ENCODE measurements at regions not wholly inside any gene's neighbourhood (a gene's known extent, or its start where the extent isn't known, plus 50 kb on each side); places are given as distances from the start of the nearest gene placed in this dataset.
"Not testable (repeated sequence)": the region's sequence is repeated elsewhere in the genome, so short reads cannot be mapped to it uniquely, and the experiment has no call there.

- DNase-seq, result no peak
- CTCF ChIA-PET, result no interaction called here
- intact Hi-C loops (cut with micrococcal nuclease), result no loop called here
- Mint-ChIP-seq H3K4me1 (no peaks in the 10 kb centered on the region), H3K27ac (no peak overlapping the region), H3K4me3 (no peak overlapping the region), H3K27me3 (no peaks in the 10 kb centered on the region), H3K9me3 (ENCODE audit: insufficient read depth) (peaks cover 5% of the 10 kb centered on the region)
- Histone ChIP-seq H3K4me2 (replicated peaks; ENCODE audit: low read depth, low read length, poor library complexity, severe bottlenecking) (no peak overlapping the region), H3K9ac (ENCODE audit: low read length) (no peak overlapping the region), H2AFZ (ENCODE audit: insufficient read depth, low read depth, low read length, poor library complexity, severe bottlenecking) (no peak overlapping the region), H3K79me2 (ENCODE audit: control insufficient read depth, insufficient read depth, low read length) (no peaks in the 10 kb centered on the region), H4K20me1 (ENCODE audit: control insufficient read depth, insufficient read depth, low read length, poor library complexity, severe bottlenecking) (no peaks in the 10 kb centered on the region), H3K27ac (ENCODE audit: low read length in 2 of 2) (no peak overlapping the region), H3K36me3 (replicated peaks in 1 of 2; ENCODE audit: control extremely low read depth in 1 of 2, control insufficient read depth in 1 of 2, extremely low read depth in 1 of 2, insufficient read depth in 2 of 2, low read length in 1 of 2) (no peaks in the 10 kb centered on the region), H3K27me3 (replicated peaks in 1 of 4; ENCODE audit: control extremely low read depth in 1 of 4, control insufficient read depth in 3 of 4, insufficient read depth in 4 of 4, low read length in 3 of 4) (no peaks in the 10 kb centered on the region), H3K9me3 (ENCODE audit: control extremely low read depth in 1 of 3, control insufficient read depth in 2 of 3, insufficient read depth in 1 of 3, low read length in 2 of 3) (peaks cover 0 to 8% (median 0%) of the 10 kb centered on the region in 3 donors), H3K4me3 (ENCODE audit: control extremely low read depth in 1 of 5, extremely low read depth in 1 of 5, insufficient read depth in 1 of 5, low read depth in 2 of 5, low read length in 4 of 5) (no peak overlapping the region), H3K4me1 (ENCODE audit: control insufficient read depth in 2 of 2, insufficient read depth in 2 of 2, low read length in 2 of 2) (no peaks in the 10 kb centered on the region)
- WGBS (ENCODE audit: insufficient coverage), result 75% methylated on average over 6 of the region's 7 CpGs
- ATAC-seq (ENCODE audit: low read depth), result no peak
- no peak for TF ChIP-seq EZH2 (IDR thresholded peaks at IDR 0.05; ENCODE audit: borderline replicate concordance, insufficient read depth, low read depth, low read length, poor library complexity, severe bottlenecking)
- no peak for TF ChIP-seq CTCF (IDR thresholded peaks at IDR 0.05)
- POLR2A ChIA-PET, result no interaction called here
Measured at GRCh38 chr11:90587896-90588295, 365.0 kb upstream of the CHORDC1 start.

GRCh38 chr11:90585491-90585890, 362.6 kb upstream of the CHORDC1 start:
- no peaks in the 10 kb centered on the region for H3K27me3 Mint-ChIP-seq
- DNase-seq (no peak), ATAC-seq (ENCODE audit: low read depth) (no peak)
- intact Hi-C loops (cut with micrococcal nuclease), result no loop called here
- Histone ChIP-seq H3K4me3 (ENCODE audit: control extremely low read depth in 1 of 5, extremely low read depth in 1 of 5, insufficient read depth in 1 of 5, low read depth in 2 of 5, low read length in 4 of 5) (no peak overlapping the region), H3K4me2 (replicated peaks; ENCODE audit: low read depth, low read length, poor library complexity, severe bottlenecking) (no peak overlapping the region), H2AFZ (ENCODE audit: insufficient read depth, low read depth, low read length, poor library complexity, severe bottlenecking) (no peak overlapping the region), H3K36me3 (replicated peaks in 1 of 2; ENCODE audit: control extremely low read depth in 1 of 2, control insufficient read depth in 1 of 2, extremely low read depth in 1 of 2, insufficient read depth in 2 of 2, low read length in 1 of 2) (no peaks in the 10 kb centered on the region), H3K9ac (ENCODE audit: low read length) (no peak overlapping the region), H3K9me3 (ENCODE audit: control extremely low read depth in 1 of 3, control insufficient read depth in 2 of 3, insufficient read depth in 1 of 3, low read length in 2 of 3) (peaks cover 0 to 8% (median 0%) of the 10 kb centered on the region in 3 donors), H3K27ac (ENCODE audit: low read length in 2 of 2) (no peak overlapping the region), H3K27me3 (replicated peaks in 1 of 4; ENCODE audit: control extremely low read depth in 1 of 4, control insufficient read depth in 3 of 4, insufficient read depth in 4 of 4, low read length in 3 of 4) (no peaks in the 10 kb centered on the region), H3K4me1 (ENCODE audit: control insufficient read depth in 2 of 2, insufficient read depth in 2 of 2, low read length in 2 of 2) (no peaks in the 10 kb centered on the region), H3K79me2 (ENCODE audit: control insufficient read depth, insufficient read depth, low read length) (no peaks in the 10 kb centered on the region), H4K20me1 (ENCODE audit: control insufficient read depth, insufficient read depth, low read length, poor library complexity, severe bottlenecking) (no peaks in the 10 kb centered on the region)
- TF ChIP-seq EZH2 (IDR thresholded peaks at IDR 0.05; ENCODE audit: borderline replicate concordance, insufficient read depth, low read depth, low read length, poor library complexity, severe bottlenecking), result no peak
- no peak for TF ChIP-seq CTCF (IDR thresholded peaks at IDR 0.05)
- ChIA-PET POLR2A (no interaction called here), CTCF (no interaction called here)
- no peak overlapping the region for H3K4me3 Mint-ChIP-seq
- H3K9me3 Mint-ChIP-seq (ENCODE audit: insufficient read depth), result peaks cover 2% of the 10 kb centered on the region
- no peak overlapping the region for H3K27ac Mint-ChIP-seq
- WGBS (ENCODE audit: insufficient coverage), result no CpG with 5 or more reads among the region's 1 CpG
- no peaks in the 10 kb centered on the region for H3K4me1 Mint-ChIP-seq

GRCh38 chr11:90582999-90583398, 360.1 kb upstream of the CHORDC1 start:
- H3K4me1 ChIP-seq (ENCODE audit: control insufficient read depth in 2 of 2, insufficient read depth in 2 of 2, low read length in 2 of 2); H3K9me3 ChIP-seq (ENCODE audit: control extremely low read depth in 1 of 3, control insufficient read depth in 2 of 3, insufficient read depth in 1 of 3, low read length in 2 of 3); DNase-seq; H3K9me3 Mint-ChIP-seq (ENCODE audit: insufficient read depth); H4K20me1 ChIP-seq (ENCODE audit: control insufficient read depth, insufficient read depth, low read length, poor library complexity, severe bottlenecking); H3K4me2 ChIP-seq (replicated peaks; ENCODE audit: low read depth, low read length, poor library complexity, severe bottlenecking); H3K4me3 Mint-ChIP-seq; H3K4me1 Mint-ChIP-seq; H3K27me3 ChIP-seq (replicated peaks in 1 of 4; ENCODE audit: control extremely low read depth in 1 of 4, control insufficient read depth in 3 of 4, insufficient read depth in 4 of 4, low read length in 3 of 4); H3K4me3 ChIP-seq (ENCODE audit: control extremely low read depth in 1 of 5, extremely low read depth in 1 of 5, insufficient read depth in 1 of 5, low read depth in 2 of 5, low read length in 4 of 5); intact Hi-C loops (cut with micrococcal nuclease); H3K27me3 Mint-ChIP-seq; POLR2A ChIA-PET; H2AFZ ChIP-seq (ENCODE audit: insufficient read depth, low read depth, low read length, poor library complexity, severe bottlenecking); H3K36me3 ChIP-seq (replicated peaks in 1 of 2; ENCODE audit: control extremely low read depth in 1 of 2, control insufficient read depth in 1 of 2, extremely low read depth in 1 of 2, insufficient read depth in 2 of 2, low read length in 1 of 2); H3K27ac Mint-ChIP-seq; ATAC-seq (ENCODE audit: low read depth); CTCF ChIA-PET; H3K27ac ChIP-seq (ENCODE audit: low read length in 2 of 2); H3K79me2 ChIP-seq (ENCODE audit: control insufficient read depth, insufficient read depth, low read length); H3K9ac ChIP-seq (ENCODE audit: low read length): not testable (repeated sequence)
- WGBS (ENCODE audit: insufficient coverage), result 79% methylated on average over 4 of the region's 7 CpGs
